ENCODE measurements at regions not wholly inside any gene's neighbourhood (a gene's known extent, or its start where the extent isn't known, plus 50 kb on each side); places are given as distances from the start of the nearest gene placed in this dataset.

- TF ChIP-seq CTCF (IDR thresholded peaks at IDR 0.05) (no peak), POLR2A (IDR thresholded peaks at IDR 0.05) (no peak)
These were observed 87.5 kb upstream of the CDIN1 start for GRCh38 chr15:36491912-36492311.

All from vagina (tissue), 2 donors.